Sigmoid colon (tissue), 4 donors: ENCODE measurements at regions not wholly inside any gene's neighbourhood (a gene's known extent, or its start where the extent isn't known, plus 50 kb on each side); places are given as distances from the start of the nearest gene placed in this dataset.

Experiments
- EP300 ChIP-seq, 4 donors: sonication (generic); formaldehyde crosslinking; IDR thresholded peaks; one replicate each; pipeline ENCODE4 v1.6.1; 2017; ENCODE audit warnings: antibody characterized with exemption in 4 of 4
- POLR2A ChIP-seq, 2 donors: fragments of 450-650 bp; IDR thresholded peaks; one replicate each; pipeline ENCODE4 v1.6.1; 2016; ENCODE audit warnings: antibody characterized with exemption in 2 of 2, mild to moderate bottlenecking in 2 of 2, moderate library complexity in 2 of 2
- POLR2AphosphoS5 ChIP-seq, 4 donors: sonication (generic); formaldehyde crosslinking; IDR thresholded peaks; one replicate each; pipeline ENCODE4 v1.6.1; 2017; ENCODE audit warnings: antibody characterized with exemption in 4 of 4
- TF ChIP-seq, protein P1 (sequence below), 4 experiments: fragments of 450-650 bp in 3 of 4; fragments of 200-600 bp in 1 of 4; IDR thresholded peaks; one replicate each; pipeline ENCODE4 v1.5.1; 2016 to 2019; ENCODE audit warnings: antibody characterized with exemption in 4 of 4, mild to moderate bottlenecking in 3 of 4, moderate library complexity in 2 of 4

DNA sequence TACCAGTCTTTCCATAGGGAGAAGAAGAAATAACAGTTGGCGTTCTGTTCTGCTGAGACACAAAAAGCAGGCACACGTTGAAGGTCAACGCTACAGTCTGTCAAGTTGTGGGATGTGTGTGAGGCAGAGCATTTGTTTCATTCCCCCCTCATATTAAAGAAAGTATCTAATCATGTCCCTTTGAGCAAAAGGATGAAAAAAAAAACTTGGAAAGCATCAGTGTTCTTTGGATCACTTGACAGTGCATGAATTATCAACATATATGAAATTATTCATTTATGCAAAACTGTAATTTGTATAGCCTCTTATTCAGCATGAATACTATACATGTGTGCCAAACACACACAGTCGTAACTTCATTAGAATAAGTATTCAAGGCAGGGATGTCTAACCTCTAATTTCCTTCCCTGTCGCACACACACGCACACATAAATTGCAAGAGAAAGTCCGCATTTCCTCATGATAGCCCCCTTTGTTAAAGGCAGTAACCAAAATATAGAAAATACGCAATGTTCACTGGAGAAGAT lies 228.6 kb downstream of the RND3 start:
- TF ChIP-seq, protein P1, sequence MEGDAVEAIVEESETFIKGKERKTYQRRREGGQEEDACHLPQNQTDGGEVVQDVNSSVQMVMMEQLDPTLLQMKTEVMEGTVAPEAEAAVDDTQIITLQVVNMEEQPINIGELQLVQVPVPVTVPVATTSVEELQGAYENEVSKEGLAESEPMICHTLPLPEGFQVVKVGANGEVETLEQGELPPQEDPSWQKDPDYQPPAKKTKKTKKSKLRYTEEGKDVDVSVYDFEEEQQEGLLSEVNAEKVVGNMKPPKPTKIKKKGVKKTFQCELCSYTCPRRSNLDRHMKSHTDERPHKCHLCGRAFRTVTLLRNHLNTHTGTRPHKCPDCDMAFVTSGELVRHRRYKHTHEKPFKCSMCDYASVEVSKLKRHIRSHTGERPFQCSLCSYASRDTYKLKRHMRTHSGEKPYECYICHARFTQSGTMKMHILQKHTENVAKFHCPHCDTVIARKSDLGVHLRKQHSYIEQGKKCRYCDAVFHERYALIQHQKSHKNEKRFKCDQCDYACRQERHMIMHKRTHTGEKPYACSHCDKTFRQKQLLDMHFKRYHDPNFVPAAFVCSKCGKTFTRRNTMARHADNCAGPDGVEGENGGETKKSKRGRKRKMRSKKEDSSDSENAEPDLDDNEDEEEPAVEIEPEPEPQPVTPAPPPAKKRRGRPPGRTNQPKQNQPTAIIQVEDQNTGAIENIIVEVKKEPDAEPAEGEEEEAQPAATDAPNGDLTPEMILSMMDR (IDR thresholded peaks at IDR 0.05) = no peak
- TF ChIP-seq EP300 (IDR thresholded peaks at IDR 0.05) (no peak), POLR2AphosphoS5 (IDR thresholded peaks at IDR 0.05) (no peak), POLR2A (IDR thresholded peaks at IDR 0.05) (no peak)
